ENCODE measurements at regions not wholly inside any gene's neighbourhood (a gene's known extent, or its start where the extent isn't known, plus 50 kb on each side); places are given as distances from the start of the nearest gene placed in this dataset.

DNA sequence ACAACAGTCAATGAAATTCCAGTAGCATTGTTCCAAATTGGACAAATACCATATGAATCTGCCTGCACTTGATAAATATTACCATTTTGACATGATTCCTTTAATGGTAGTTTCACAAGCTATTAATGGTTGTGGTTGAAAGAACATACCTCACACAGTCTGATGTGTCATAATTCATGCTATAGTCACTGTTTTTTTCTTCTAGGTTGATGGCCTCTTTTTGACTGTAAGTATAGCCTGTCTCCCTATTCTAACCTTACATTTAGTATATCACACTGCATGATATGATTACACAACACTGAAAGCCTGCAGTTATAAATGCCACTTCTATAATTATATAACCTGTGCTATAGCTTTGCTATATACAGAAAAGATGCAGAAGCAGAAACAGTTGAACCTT lies 834.1 kb downstream of the NSUN3 start:
- no peak for DNase-seq

- no peak for DNase-seq
These were observed 841.4 kb downstream of the NSUN3 start for GRCh38 chr3:94904156-94904674.

DNA sequence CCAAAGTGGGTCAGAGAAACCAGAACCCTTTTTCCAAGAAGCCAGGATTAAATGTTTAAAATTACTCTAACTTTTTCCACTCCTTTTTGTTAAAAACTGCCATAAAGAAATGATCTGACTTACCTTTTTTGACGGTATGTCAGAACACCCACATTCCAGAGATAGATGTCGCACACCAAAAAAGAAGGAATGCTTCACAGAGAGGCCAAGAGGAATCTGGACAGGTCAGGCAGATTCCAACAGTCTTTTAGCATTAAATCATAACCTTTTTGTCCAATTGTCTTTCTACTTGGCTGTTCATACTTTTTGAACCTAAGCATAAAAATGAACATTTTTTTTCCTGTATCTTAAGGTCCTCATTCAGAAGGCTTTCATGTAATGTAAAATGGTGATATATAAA lies 846.9 kb downstream of the NSUN3 start:
- no peak for DNase-seq

DNA sequence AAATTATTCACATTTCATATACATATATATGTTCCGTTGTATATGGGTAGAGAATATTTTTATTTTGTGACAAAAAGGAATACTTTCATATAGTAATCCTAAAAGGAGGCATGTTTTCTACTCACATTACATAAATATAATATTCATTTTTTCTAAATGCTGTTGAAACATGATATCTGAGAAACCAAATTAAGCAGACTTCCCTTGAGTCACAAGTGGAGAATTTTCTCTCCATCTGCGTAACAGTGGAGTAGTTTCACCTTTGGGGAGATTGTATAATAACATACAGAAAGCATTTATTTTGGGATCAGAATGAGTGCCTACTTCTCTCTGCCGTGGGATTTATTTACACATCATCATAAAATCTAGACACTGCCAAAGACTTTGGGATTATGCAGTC lies 849.8 kb downstream of the NSUN3 start:
- no peak for DNase-seq

DNA sequence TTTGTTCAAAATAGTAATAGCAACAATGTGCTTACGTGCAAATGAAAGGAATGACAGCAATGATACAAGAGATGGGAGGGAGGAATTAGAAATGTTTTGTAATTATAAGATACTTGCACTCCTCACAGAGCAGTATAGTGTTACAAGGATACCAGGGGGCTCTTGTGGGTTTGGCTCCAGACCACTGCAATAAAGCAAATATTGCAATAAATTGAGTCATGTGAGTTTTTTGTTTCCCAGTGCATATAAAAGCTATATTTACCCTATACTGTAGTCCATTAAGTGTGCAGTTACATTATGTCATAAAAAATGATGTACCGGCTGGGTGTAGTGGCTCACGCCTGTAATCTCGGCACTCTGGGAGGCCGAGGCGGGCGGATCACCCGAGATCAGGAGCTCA lies 864.3 kb downstream of the NSUN3 start:
- no peak for DNase-seq

DNA sequence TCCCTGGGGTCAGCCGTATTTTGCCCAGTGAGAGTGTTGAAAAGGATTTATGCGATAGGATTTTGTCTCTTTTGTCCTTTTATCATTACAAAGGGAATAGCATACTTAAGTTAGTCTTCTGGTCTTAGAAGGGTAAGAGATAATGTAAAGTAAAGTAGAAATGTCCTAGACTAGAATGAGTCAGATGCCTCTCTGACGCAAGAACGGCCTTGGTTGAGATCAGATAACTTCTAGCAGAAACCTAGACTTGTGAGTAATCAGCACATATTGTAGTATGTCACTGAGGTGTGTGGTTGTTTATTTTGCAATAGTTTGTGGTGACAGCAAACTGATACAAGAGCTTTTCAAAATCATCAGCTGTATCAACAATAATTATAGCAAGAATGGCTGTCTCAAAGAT lies 866.1 kb downstream of the NSUN3 start:
- DNase-seq = no peak

DNA sequence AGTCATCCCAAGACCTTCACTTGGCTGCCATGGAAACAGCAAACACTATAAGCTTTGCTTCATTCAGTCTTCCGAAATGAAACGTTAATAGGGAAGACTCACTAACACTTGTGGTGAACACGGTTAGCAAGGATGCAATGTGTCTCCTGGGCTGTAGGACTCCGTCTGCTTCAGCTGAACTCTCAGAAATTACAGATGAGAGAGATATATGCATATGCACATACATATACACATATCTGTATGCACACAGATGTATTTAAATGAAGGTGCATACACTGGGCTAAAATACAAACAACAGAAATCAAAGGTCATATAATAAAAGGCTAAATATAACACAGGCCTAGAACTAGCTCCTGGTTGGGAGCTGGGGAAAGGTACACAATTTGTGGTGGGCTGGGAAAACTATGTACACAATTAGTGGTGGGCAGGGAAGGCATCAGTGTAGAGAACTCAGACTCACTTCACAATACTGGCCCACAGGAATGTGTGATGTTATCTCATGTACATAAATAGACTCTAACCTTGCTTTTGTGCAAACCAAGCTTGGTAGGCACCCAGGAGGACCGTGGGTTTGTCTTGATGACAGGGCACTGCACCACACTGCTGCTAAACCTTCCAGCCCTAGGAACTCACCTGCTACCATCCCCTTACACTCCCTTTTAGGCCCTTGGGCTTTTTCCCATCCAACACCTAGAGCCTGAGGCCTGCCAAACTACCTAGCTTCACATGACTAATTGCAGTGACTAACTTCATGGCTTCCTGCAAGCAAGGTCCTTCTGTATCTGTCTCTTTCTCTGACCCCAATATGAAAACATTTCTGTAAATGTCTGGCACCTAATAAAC lies 873.1 kb downstream of the NSUN3 start:
- no peak for DNase-seq

- DNase-seq = no peak
These were observed 875.1 kb downstream of the NSUN3 start for GRCh38 chr3:94937980-94938379.

DNA sequence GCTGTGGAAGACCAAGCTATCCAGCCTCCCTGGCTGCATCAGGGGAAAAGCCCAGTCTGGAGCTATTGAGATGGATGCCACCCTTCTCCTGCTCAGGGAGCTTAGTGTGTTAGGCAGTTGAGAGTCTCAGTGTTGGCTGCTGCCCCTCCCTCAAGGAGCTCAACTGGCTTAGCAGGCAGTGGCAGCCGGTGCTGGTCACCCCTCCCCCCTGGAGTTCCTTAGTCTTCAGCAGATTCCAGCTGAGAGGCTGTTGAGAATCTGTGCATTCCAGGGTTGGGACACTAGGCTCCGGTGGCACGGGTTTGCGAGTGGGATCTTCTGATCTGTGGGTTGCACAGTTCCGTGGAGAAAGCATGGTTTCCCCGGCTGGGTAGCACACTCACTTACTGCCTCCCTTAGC lies 883.8 kb downstream of the NSUN3 start:
- DNase-seq = no peak

DNA sequence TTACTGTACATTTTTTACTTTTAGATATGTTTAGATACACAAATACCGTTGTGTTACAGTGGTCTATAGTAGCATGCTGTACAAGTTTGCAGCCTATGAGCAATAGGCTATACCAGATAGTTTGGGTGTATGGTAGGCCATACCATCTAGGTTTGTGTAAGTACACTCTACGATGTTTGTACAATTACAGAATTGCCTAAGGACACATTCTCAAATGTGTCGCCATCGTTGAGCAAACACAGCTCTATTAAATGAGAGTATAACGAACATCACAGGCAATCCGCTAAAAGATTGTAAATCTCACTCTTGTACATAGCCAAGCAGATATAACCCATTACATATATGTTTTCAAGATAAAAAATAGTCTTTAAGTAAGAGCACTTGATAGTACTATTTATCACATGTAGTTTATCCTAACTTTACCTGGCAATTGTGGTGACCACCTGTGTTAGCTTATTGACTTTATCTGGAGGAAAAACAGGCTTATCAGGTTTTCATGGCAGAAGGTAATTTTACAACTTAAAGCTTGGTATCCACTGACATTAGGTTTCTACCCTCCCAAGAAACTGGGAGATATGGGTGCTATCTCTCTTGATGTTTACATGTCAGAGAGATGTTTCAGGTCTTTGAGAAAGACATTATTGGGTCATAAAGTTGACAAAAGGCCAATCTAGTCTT lies 898.7 kb downstream of the NSUN3 start:
- DNase-seq = no peak

GRCh38 chr3:94965867-94966475 lies 903.1 kb downstream of the NSUN3 start:
- no peak for DNase-seq

DNA sequence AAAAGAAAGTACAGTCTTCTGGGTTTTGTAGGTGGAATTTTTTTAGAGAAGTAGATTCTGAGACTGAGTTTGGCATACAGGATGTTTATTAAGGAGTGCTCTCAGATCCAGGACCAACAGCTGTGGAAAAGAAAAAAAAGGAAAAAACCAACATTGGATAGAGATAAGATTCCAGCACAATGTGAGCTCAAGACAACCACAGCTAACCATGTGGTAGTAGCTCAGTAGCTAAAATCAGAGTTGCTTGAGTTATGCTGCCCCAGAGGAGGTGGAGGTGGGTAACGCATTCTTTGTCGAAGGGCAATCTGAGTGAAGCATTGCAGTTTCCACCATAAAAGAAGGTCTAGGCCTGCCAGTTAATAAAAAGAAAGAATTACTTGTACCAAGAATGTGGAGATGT lies 904.3 kb downstream of the NSUN3 start:
- DNase-seq = no peak

DNA sequence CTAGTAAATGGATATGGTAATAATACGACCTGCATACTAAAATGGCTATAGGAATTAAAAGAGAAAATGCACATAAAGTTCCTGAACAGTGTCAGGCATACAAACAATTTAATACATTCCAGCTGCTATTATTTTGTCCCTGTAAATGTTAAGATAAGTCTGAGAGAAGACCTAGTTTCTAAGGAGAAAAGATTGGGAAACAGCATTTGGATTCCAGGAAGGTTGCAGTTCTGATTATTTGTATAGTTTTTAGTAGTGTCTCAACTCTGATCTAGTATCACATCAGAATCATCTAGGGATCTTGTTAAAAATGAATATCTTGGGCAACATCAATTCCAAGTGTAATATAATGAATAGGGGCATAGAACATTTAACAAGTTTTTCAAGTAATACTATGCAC lies 905.7 kb downstream of the NSUN3 start:
- no peak for DNase-seq

DNA sequence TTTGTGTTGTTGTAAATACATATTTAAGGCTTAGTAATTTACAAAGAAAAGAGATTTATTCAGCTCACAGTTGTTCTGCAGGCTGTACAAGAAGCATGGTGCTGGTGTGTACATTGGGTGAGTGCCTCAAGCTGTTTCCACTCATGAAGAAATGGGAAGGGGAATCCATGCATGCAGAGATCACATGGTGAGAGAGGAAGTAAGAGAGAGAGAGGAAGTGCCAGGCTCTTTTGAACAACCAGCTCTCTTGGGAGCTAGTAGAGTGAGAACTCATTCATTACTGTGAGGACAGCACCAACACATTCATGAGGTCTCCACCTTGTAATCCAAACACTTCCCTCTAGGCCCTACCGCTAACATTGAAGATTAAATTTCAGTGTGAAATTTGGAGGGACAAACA lies 909.2 kb downstream of the NSUN3 start:
- no peak for DNase-seq

GRCh38 chr3:94978084-94978483 lies 915.2 kb downstream of the NSUN3 start:
- no peak for DNase-seq

- DNase-seq = no peak
These were observed 922.9 kb downstream of the NSUN3 start for GRCh38 chr3:94985778-94986177.

DNA sequence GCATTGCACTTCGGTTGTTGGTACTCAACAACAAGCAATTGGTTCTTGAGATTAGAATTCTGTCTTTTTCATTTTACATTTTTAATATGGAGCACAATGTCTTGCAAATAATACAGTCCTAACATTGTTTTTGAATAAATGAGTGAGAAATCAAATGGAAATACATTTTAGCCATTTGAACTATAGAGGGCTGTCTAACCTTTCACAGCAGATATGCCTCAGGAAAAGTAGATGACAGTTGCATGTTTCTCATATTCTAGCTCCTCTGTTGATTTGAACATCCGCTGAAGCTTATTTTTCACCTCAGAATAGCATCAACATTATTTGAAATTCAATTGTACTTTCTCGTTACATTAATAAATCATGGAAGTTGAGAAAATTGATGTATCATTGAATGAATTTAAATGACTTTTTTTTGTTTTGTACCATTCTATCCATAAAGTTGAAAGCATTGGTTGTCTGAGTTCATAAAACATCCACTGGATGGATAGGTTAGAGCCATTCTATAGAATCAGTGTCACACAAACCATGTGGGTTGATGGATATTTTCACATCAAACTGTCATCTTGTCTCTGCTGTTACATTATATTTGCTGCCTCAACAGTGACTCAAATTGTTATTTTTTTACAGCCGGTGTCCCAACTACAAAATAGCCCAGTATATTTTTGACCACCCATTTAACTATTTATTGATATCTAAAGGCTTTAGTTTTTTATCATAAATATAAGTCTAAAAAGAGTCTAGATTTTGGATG lies 928.3 kb downstream of the NSUN3 start:
- DNase-seq = no peak

- no peak for DNase-seq
These were observed 933.9 kb downstream of the NSUN3 start for GRCh38 chr3:94996743-94997142.

DNA sequence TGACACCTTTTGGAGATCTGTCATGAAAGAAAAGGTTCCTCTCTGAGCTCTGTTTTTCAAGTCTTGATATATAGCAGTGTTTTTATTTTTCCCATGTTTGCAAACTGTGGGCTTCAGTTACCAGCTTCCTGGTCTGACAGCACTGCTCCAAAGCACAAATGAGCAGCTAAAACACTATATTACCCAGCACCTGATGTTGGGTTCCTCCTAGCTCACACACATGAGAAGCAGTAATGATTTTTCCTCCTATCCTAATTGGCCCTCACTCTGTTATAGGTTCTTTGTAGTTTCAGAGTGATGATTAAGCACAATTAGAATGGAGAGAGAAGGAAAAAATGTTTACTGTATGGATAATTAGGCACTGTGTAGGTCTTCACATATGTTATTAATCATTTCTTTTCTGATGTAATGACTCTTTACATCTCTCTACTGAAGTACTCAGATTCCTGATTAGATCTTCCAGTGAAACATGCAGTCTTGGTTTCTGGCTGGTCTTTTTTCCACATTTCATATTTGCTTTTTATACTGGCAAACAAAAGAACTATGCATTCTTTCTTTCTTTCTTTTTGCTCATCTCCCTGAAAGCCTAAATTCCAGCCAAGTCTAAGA lies 939.7 kb downstream of the NSUN3 start:
- DNase-seq = no peak

DNA sequence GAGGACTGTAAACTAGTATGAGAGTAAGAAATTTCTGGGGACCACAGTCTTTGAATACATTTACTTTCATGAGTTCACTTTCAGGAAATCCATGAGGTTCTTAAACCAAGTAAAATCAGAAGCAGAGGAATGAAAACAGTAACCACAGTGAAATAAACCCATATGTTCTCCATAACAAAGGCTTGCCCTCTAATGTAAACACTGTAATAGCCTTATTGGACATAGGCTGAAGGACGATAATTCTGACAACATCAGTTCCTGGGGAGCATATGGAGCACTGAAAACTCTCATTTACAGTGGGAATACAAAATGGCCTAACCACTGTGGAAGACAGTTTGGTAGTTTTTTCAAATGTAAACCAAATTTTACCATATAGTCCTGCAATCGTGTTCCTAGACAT lies 965.8 kb downstream of the NSUN3 start:
- no peak for DNase-seq

DNA sequence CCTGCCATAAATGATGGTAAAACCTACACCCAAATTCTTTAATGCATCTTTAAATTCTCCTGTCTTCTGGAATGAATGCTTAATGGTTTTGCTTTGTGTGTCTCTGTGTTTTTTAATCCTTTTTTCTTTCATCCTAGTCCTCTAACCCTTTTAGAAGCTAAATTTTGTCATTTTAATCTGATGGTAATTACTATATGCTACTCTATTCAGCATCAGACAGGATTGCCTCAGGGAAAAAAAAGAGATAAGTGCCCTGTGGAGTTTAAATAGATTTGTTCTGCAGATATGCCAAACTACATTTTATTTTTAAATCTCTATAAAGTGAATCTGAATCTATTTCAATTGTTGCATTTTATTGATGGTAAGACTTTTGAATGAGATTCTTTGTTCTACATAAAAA lies 966.8 kb downstream of the NSUN3 start:
- no peak for DNase-seq

- DNase-seq = no peak
These were observed 973.7 kb downstream of the NSUN3 start for GRCh38 chr3:95036526-95037021.

GRCh38 chr3:95037097-95037496 lies 974.2 kb downstream of the NSUN3 start:
- no peak for DNase-seq

All from stimulated activated CD4-positive, alpha-beta T cell treated with anti-CD3 and anti-CD28 coated beads, Interleukin-4, amount 100 ng/mL, for 24 hours (primary cell).